Inferior parietal cortex (tissue), 1 donor: ENCODE measurements at regions not wholly inside any gene's neighbourhood (a gene's known extent, or its start where the extent isn't known, plus 50 kb on each side); places are given as distances from the start of the nearest gene placed in this dataset.

ENCODE experiments used
- DNase-seq: peaks from one replicate; pipeline ENCODE4 v3.0.0-alpha.2; 2016; ENCODE audit errors: extremely low spot score

GRCh38 chr15:66999046-66999968 lies 66.1 kb upstream of the SMAD3 start:
- DNase-seq: no peak

DNA sequence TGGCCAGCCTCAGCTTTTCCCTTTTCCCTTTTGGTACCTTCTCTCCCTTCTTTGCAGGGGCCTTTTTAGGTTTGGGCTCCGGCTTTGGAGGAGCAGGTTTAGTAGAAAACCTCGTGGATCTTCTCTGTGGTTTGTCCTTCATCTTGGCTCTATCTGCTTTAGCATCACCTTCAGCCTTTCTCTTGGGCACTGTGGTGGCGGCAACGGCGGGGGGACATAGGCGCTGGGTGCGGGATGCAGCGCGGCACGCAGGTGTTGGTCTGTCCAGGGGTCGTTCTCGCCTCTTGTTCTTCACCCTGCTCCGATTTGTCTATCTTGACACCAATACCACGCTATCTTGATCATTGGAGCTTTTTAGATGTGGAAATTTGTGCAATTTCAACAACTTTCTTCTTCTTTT lies 64.5 kb upstream of the SMAD3 start:
- DNase-seq: no peak

GRCh38 chr15:67002368-67002767 lies 63.0 kb upstream of the SMAD3 start:
- DNase-seq: no peak

DNA sequence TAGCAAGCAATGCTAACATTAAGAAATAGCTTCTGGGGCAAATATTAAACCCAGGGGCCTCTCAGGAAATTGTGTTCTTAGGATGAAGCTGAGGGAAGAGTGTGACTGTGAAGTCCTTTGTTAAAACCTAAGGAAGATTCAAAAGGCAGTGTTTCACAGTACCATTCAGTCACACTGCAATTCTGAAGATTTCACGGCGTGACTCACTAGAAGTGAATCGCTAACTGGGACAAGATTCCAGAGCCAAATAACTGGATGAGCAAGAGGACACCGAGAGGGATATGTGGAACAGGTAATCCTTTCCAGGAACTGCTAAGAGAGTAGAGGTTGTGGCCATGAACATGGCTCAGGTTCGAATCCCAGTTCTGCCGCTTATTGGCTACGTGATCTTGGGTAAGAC lies 61.8 kb upstream of the SMAD3 start:
- DNase-seq: no peak

DNA sequence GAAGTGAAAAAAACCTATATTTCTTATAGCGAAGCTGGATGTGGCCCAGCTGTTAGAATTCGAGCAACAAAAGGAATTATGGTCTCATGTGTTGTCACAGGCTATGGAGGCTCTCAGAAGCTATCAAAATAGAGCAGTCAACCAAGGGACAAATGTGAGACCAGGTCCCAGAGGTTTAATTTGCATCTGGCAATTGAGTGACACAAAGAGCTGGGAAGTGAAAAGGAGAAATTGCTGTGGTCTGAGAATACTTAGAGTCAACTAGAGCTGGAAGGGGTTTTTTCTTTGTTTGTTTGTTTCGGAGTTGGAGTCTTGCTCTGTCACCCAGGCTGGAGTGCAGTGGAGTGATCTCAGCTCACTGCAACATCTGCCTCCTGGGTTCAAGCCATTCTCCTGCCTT lies 61.3 kb upstream of the SMAD3 start:
- no peak for DNase-seq

DNA sequence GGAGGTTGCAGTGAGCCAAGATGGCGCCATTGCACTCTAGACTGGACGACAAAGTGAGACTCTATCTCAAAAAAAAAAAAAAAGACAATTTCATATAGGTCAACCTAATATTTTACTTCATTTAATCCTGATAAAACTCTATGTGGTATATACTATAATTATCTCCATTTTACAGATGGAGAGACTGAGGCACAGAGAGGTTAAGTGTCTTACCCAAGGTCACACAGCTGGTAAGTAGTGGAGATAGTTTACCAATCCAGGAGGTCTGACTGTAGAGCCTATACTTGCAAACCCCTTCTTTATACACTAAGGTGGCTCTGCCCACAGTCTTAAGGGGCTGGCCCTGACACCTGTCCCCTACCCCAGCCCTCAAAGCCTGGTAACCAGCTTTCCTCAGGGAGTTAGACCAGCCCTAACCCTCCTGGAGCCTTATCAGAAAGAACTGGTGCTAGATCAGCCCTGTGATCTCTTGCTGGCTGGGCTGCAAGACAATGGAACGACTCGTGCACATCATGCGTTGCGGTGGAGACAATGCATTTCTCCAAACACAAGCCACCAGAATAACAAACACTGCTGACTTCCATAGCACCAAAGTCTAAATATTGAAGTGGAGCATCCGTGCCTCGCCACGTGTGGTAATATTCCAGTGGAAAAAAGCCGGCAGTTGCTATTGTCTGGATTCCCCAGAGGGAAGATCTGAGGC lies 60.0 kb upstream of the SMAD3 start:
- no peak for DNase-seq

GRCh38 chr15:67006083-67007065 lies 59.0 kb upstream of the SMAD3 start:
- DNase-seq: no peak

- DNase-seq: no peak
Measured at GRCh38 chr15:67009576-67010569, 55.5 kb upstream of the SMAD3 start.

- DNase-seq: no peak
Measured at GRCh38 chr15:67010898-67011616, 54.3 kb upstream of the SMAD3 start.

DNA sequence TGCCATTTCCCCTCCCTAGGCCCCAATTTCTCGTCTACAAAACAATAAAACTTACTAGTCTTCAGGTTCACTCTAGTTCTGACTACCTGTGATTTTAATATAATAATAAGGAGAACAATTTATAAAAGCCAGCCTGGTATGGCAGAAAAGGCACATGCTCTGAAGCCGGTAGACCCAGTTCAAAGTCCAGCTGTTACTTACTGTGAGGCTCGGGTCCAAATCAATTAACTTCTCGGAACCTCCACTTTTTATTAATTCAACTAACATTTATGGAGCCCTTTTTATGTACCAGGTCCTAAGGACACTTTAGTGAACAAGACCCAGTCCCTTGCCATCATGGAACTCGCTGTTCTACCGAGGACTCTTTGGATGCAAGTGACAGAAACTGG lies 53.8 kb upstream of the SMAD3 start:
- DNase-seq: no peak

GRCh38 chr15:67013696-67014095 lies 51.7 kb upstream of the SMAD3 start:
- no peak for DNase-seq
